Ishikawa (cell line): ENCODE measurements at regions not wholly inside any gene's neighbourhood (a gene's known extent, or its start where the extent isn't known, plus 50 kb on each side); places are given as distances from the start of the nearest gene placed in this dataset.

Source experiments
- CEBPB ChIP-seq: IDR thresholded peaks from 2 replicates; pipeline ENCODE4 v1.6.1; 2012
- CREB1 ChIP-seq: IDR thresholded peaks from 2 replicates; pipeline ENCODE4 v1.6.1; 2012; ENCODE audit warnings: low read depth
- EGR1 ChIP-seq: IDR thresholded peaks from 2 replicates; pipeline ENCODE4 v1.6.1; 2012
- EP300 ChIP-seq: IDR thresholded peaks from 2 replicates; pipeline ENCODE4 v1.6.1; 2012; ENCODE audit warnings: borderline replicate concordance
- FOXM1 ChIP-seq: IDR thresholded peaks from 2 replicates; pipeline ENCODE4 v1.6.1; 2012; ENCODE audit warnings: low read depth, borderline replicate concordance
- MAX ChIP-seq: IDR thresholded peaks from 2 replicates; pipeline ENCODE4 v1.6.1; 2012
- NFIC ChIP-seq: IDR thresholded peaks from 2 replicates; pipeline ENCODE4 v1.6.1; 2012
- RAD21 ChIP-seq: IDR thresholded peaks from 2 replicates; pipeline ENCODE4 v1.6.1; 2012; ENCODE audit warnings: low read depth
- REST ChIP-seq: IDR thresholded peaks from 2 replicates; pipeline ENCODE4 v1.6.1; 2012; ENCODE audit warnings: low read depth, mild to moderate bottlenecking
- TAF1 ChIP-seq: IDR thresholded peaks from 2 replicates; pipeline ENCODE4 v1.6.1; 2012; ENCODE audit warnings: low read depth, mild to moderate bottlenecking
- TCF12 ChIP-seq: IDR thresholded peaks from 2 replicates; pipeline ENCODE4 v1.6.1; 2012; ENCODE audit warnings: low read depth
- TEAD4 ChIP-seq: IDR thresholded peaks from 2 replicates; pipeline ENCODE4 v1.6.1; 2012
- USF1 ChIP-seq: IDR thresholded peaks from 2 replicates; pipeline ENCODE4 v1.6.1; 2012
- YY1 ChIP-seq: IDR thresholded peaks from 2 replicates; pipeline ENCODE4 v1.6.1; 2012; ENCODE audit warnings: low read depth
- ZBTB7A ChIP-seq: IDR thresholded peaks from 2 replicates; pipeline ENCODE4 v1.6.1; 2012; ENCODE audit warnings: low read depth

GRCh38 chr11:15748132-15748531, 608.2 kb downstream of the SOX6 start:
- TF ChIP-seq TAF1 (no peak), NFIC (no peak), FOXM1 (no peak), CEBPB (no peak)

- TF ChIP-seq REST: no peak
- no peak for TF ChIP-seq YY1
- TF ChIP-seq EGR1: no peak
These were observed 607.6 kb downstream of the SOX6 start for GRCh38 chr11:15748741-15749140.

- no peak for TF ChIP-seq CEBPB
- TF ChIP-seq USF1: no peak
- TF ChIP-seq RAD21: no peak
- no peak for TF ChIP-seq MAX
- no peak for TF ChIP-seq TEAD4
- no peak for TF ChIP-seq NFIC
- TF ChIP-seq FOXM1: no peak
- no peak for TF ChIP-seq EP300
- no peak for TF ChIP-seq CREB1
- TF ChIP-seq TAF1: no peak
- no peak for TF ChIP-seq ZBTB7A
- no peak for TF ChIP-seq EGR1
- TF ChIP-seq REST: no peak
- TF ChIP-seq YY1: no peak
- TF ChIP-seq TCF12: no peak
These were observed 605.6 kb downstream of the SOX6 start for GRCh38 chr11:15750535-15751308.

- no peak for TF ChIP-seq NFIC
- no peak for TF ChIP-seq EP300
- TF ChIP-seq USF1: no peak
- TF ChIP-seq REST: no peak
- no peak for TF ChIP-seq TAF1
- no peak for TF ChIP-seq FOXM1
These were observed 602.1 kb downstream of the SOX6 start for GRCh38 chr11:15754221-15754620.

GRCh38 chr11:15757048-15757698, 599.2 kb downstream of the SOX6 start:
- TF ChIP-seq TEAD4: no peak
- TF ChIP-seq TAF1: no peak
- TF ChIP-seq ZBTB7A: no peak
- no peak for TF ChIP-seq CEBPB
- no peak for TF ChIP-seq MAX
- TF ChIP-seq EP300: no peak
- TF ChIP-seq YY1: no peak
- TF ChIP-seq USF1: no peak
- TF ChIP-seq TCF12: no peak
- TF ChIP-seq FOXM1: no peak
- TF ChIP-seq CREB1: no peak
- no peak for TF ChIP-seq NFIC
- no peak for TF ChIP-seq REST
- no peak for TF ChIP-seq RAD21
- TF ChIP-seq EGR1: no peak
